ENCODE measurements at regions not wholly inside any gene's neighbourhood (a gene's known extent, or its start where the extent isn't known, plus 50 kb on each side); places are given as distances from the start of the nearest gene placed in this dataset.

DNA sequence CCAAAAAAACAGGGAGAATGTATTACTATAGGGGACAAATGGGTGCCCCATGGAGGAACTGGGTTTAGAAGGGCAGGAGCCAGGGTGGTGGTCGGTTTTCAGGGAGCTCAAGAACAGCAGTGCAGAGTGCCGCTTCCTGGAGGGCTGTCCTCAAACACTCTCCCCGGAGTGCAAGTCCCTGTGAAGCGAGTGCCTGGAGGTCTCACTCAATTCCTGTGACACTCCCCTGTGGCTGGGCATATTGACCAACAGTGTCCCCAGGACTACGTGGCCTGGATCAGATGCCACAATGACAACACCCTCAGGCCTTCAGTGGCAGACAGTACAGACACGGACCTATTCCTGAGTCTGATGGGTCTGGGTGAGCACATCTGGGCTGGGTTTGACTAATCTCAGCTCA is 412.1 kb upstream of the IRX2 start:
- Histone ChIP-seq H2AFZ (ENCODE audit: low read depth) (no peak overlapping the region), H3K27ac (no peak overlapping the region), H4K20me1 (ENCODE audit: insufficient read depth) (no peaks in the 10 kb centered on the region), H3K36me3 (ENCODE audit: insufficient read depth) (no peaks in the 10 kb centered on the region), H3K9ac (no peak overlapping the region), H3K79me2 (ENCODE audit: insufficient read depth, low read depth) (no peaks in the 10 kb centered on the region), H3K4me1 (ENCODE audit: low read depth, poor library complexity, severe bottlenecking) (no peaks in the 10 kb centered on the region), H3K4me3 (IDR thresholded peaks at IDR 0.05; ENCODE audit: insufficient read depth, low read depth, low read length) (no peak overlapping the region), H3K27me3 (ENCODE audit: insufficient read depth, low read depth) (no peaks in the 10 kb centered on the region), H3K4me2 (no peak overlapping the region)
- TF ChIP-seq CTCF (conservative IDR thresholded peaks at IDR 0.05; ENCODE audit: low read depth, low read length) = no peak

DNA sequence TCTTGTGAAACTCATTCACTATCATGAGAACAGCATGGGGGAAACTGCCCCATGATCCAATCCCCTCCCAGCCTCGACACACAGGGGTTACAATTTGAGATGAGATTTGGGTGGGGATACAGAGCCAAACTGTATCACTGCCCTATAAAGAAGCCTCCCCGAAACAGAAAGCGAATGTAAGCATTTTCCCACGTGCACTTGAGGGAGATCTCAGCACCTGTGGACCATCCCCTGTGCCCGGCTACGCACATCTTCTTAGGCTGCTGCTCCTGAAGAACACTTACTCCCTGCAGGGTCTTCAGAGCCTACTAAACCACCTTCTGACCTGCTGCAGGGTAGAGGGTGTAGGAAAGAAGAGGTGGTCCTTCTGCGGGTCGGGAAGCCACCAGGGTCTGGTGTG is 410.2 kb upstream of the IRX2 start:
- Histone ChIP-seq H3K4me1 (ENCODE audit: low read depth, poor library complexity, severe bottlenecking) (no peaks in the 10 kb centered on the region), H3K9ac (no peak overlapping the region), H3K4me2 (no peak overlapping the region), H3K79me2 (ENCODE audit: insufficient read depth, low read depth) (no peaks in the 10 kb centered on the region), H4K20me1 (ENCODE audit: insufficient read depth) (no peaks in the 10 kb centered on the region), H3K36me3 (ENCODE audit: insufficient read depth) (no peaks in the 10 kb centered on the region), H3K27ac (no peak overlapping the region), H3K4me3 (IDR thresholded peaks at IDR 0.05; ENCODE audit: insufficient read depth, low read depth, low read length) (no peak overlapping the region), H3K27me3 (ENCODE audit: insufficient read depth, low read depth) (no peaks in the 10 kb centered on the region), H2AFZ (ENCODE audit: low read depth) (no peak overlapping the region)
- no peak for TF ChIP-seq CTCF (conservative IDR thresholded peaks at IDR 0.05; ENCODE audit: low read depth, low read length)

GRCh38 chr5:3157214-3157613 is 405.7 kb upstream of the IRX2 start:
- no peak for TF ChIP-seq CTCF (conservative IDR thresholded peaks at IDR 0.05; ENCODE audit: low read depth, low read length)
- Histone ChIP-seq H3K36me3 (ENCODE audit: insufficient read depth) (no peaks in the 10 kb centered on the region), H4K20me1 (ENCODE audit: insufficient read depth) (no peaks in the 10 kb centered on the region), H3K4me3 (IDR thresholded peaks at IDR 0.05; ENCODE audit: insufficient read depth, low read depth, low read length) (no peak overlapping the region), H2AFZ (ENCODE audit: low read depth) (no peak overlapping the region), H3K79me2 (ENCODE audit: insufficient read depth, low read depth) (no peaks in the 10 kb centered on the region), H3K4me2 (no peak overlapping the region), H3K4me1 (ENCODE audit: low read depth, poor library complexity, severe bottlenecking) (no peaks in the 10 kb centered on the region), H3K27me3 (ENCODE audit: insufficient read depth, low read depth) (no peaks in the 10 kb centered on the region), H3K9ac (no peak overlapping the region), H3K27ac (no peak overlapping the region)

DNA sequence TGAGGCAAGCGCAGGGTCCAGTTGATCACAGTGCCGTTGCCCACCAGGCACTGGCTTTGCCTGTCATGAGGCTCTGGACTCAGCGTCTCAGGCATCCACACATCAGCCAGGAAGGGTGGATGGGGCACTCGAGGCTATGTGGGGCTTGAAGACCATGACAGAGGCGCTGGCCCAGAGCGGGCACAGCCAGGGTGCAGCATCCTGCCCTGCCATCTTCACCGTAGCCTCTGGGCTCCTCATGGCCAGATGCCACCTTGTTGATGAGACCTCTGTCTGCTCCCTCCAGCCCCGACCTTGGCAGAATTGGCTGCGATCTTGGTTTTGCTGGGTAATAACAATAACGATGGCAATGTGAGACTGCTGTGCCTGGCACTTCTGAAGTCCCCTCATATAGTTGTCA is 404.2 kb upstream of the IRX2 start:
- Histone ChIP-seq H3K27me3 (ENCODE audit: insufficient read depth, low read depth) (no peaks in the 10 kb centered on the region), H3K4me1 (ENCODE audit: low read depth, poor library complexity, severe bottlenecking) (no peaks in the 10 kb centered on the region), H3K36me3 (ENCODE audit: insufficient read depth) (no peaks in the 10 kb centered on the region), H2AFZ (ENCODE audit: low read depth) (no peak overlapping the region), H3K4me2 (no peak overlapping the region), H3K27ac (no peak overlapping the region), H4K20me1 (ENCODE audit: insufficient read depth) (no peaks in the 10 kb centered on the region), H3K79me2 (ENCODE audit: insufficient read depth, low read depth) (no peaks in the 10 kb centered on the region), H3K9ac (no peak overlapping the region), H3K4me3 (IDR thresholded peaks at IDR 0.05; ENCODE audit: insufficient read depth, low read depth, low read length) (no peak overlapping the region)
- no peak for TF ChIP-seq CTCF (conservative IDR thresholded peaks at IDR 0.05; ENCODE audit: low read depth, low read length)

DNA sequence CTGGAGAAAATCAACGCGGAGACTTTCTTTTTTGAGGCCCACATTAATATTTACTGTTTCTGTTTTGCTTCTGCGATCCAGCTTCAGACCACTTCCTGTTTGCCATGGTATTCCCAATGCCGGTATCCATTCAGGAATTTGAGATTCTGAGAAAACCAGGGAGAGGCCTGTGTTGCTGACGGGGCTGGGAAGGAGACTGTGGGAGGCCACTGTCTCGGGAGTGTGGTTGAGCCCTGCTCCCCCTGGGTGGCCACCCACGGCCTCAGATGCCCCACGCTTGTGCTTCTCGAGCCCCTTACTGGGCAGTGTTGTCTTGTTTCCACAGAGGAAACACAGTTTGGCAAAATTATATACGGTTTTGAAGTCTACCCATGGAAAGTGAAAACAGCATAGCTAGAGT is 403.6 kb upstream of the IRX2 start:
- Histone ChIP-seq H3K4me1 (ENCODE audit: low read depth, poor library complexity, severe bottlenecking) (no peaks in the 10 kb centered on the region), H4K20me1 (ENCODE audit: insufficient read depth) (no peaks in the 10 kb centered on the region), H3K27me3 (ENCODE audit: insufficient read depth, low read depth) (no peaks in the 10 kb centered on the region), H3K27ac (no peak overlapping the region), H3K4me3 (IDR thresholded peaks at IDR 0.05; ENCODE audit: insufficient read depth, low read depth, low read length) (no peak overlapping the region), H3K36me3 (ENCODE audit: insufficient read depth) (no peaks in the 10 kb centered on the region), H2AFZ (ENCODE audit: low read depth) (no peak overlapping the region), H3K9ac (no peak overlapping the region), H3K79me2 (ENCODE audit: insufficient read depth, low read depth) (no peaks in the 10 kb centered on the region), H3K4me2 (no peak overlapping the region)
- TF ChIP-seq CTCF (conservative IDR thresholded peaks at IDR 0.05; ENCODE audit: low read depth, low read length) = no peak

Data from KMS-11 (cell line).